HCT116 (cell line): ENCODE measurements at regions not wholly inside any gene's neighbourhood (a gene's known extent, or its start where the extent isn't known, plus 50 kb on each side); places are given as distances from the start of the nearest gene placed in this dataset.

Source experiments
- CEBPB ChIP-seq: IDR thresholded peaks from 2 replicates; pipeline ENCODE4 v1.6.1; 2012; ENCODE audit warnings: low read depth
- EZH2phosphoT487 ChIP-seq: fragments of 200-600 bp; IDR thresholded peaks from 2 replicates; pipeline ENCODE4 v1.6.1; 2018; ENCODE audit warnings: antibody characterized with exemption, borderline replicate concordance
- POLR2A ChIP-seq: IDR thresholded peaks from 2 replicates; pipeline ENCODE4 v1.7.0; 2011; ENCODE audit warnings: borderline replicate concordance; ENCODE audit not compliant: insufficient read depth, insufficient read length; ENCODE audit errors: extremely low read depth
- POLR2AphosphoS5 ChIP-seq: IDR thresholded peaks from 2 replicates; pipeline ENCODE4 v1.6.1; 2011; ENCODE audit warnings: mild to moderate bottlenecking, low read depth, low read length, moderate library complexity
- TF ChIP-seq, protein P1 (sequence below): IDR thresholded peaks from 2 replicates; pipeline ENCODE4 v1.6.1; 2011; ENCODE audit warnings: mild to moderate bottlenecking, low read length, moderate library complexity; ENCODE audit not compliant: insufficient replicate concordance; ENCODE audit errors: extremely low read depth
- TF ChIP-seq, protein P2 (sequence below), 3 experiments: fragments of 200-600 bp in 1 of 3; sonication (generic) in 1 of 3; IDR thresholded peaks in 2 of 3; conservative IDR thresholded peaks in 1 of 3; 2 replicates each; pipeline ENCODE4 v1.5.1; 2012 to 2017; ENCODE audit warnings: low read depth in 2 of 3, low read length in 2 of 3, antibody characterized with exemption in 1 of 3, borderline replicate concordance in 1 of 3, control low read depth in 1 of 3, mild to moderate bottlenecking in 1 of 3, mixed read lengths in 1 of 3, mixed run types in 1 of 3, moderate library complexity in 1 of 3; ENCODE audit not compliant: insufficient read depth in 1 of 3

DNA sequence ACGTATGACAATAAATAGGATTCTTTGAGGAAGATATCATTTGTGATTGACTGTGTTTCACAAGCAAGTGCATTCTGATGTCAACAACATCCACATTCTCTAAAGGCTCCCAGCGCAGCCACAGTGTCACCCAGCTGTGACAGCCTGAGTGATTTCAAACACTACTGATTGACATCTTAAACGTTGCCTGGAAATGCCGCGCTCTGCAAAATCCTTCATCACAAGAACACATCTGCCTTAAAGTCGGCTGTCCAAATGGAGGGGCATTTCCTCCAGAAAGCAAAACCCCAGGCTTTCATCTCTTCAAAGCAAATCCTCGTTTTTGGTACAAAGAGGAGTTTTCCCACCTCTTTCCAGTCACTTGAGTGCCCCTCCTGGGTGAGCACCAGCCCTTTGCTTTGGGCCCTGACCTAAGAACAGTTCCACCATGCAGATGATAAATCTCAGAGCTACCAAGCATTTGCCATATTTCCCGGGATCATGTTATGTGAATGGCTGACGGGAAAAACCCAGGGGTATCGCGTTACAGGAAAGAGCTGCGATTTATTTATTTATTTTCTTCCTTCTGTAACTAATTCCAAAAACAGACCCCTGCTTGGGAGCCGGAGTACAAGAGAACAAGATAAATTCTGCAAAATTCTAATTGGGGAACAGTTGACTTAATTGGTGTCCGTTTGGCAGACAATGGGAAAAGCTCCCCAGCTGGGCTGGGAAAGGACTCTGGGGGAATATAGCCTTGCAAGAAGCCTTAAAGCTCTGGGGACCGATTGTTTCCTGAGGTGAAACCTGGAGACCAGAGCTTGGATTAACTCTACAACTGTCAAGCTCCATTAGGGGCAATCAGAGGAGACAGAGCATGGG, 703.8 kb upstream of the NR2F2 start:
- TF ChIP-seq, protein P1, sequence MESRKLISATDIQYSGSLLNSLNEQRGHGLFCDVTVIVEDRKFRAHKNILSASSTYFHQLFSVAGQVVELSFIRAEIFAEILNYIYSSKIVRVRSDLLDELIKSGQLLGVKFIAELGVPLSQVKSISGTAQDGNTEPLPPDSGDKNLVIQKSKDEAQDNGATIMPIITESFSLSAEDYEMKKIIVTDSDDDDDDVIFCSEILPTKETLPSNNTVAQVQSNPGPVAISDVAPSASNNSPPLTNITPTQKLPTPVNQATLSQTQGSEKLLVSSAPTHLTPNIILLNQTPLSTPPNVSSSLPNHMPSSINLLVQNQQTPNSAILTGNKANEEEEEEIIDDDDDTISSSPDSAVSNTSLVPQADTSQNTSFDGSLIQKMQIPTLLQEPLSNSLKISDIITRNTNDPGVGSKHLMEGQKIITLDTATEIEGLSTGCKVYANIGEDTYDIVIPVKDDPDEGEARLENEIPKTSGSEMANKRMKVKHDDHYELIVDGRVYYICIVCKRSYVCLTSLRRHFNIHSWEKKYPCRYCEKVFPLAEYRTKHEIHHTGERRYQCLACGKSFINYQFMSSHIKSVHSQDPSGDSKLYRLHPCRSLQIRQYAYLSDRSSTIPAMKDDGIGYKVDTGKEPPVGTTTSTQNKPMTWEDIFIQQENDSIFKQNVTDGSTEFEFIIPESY: no peak
- no peak for TF ChIP-seq CEBPB
- TF ChIP-seq, protein P2, sequence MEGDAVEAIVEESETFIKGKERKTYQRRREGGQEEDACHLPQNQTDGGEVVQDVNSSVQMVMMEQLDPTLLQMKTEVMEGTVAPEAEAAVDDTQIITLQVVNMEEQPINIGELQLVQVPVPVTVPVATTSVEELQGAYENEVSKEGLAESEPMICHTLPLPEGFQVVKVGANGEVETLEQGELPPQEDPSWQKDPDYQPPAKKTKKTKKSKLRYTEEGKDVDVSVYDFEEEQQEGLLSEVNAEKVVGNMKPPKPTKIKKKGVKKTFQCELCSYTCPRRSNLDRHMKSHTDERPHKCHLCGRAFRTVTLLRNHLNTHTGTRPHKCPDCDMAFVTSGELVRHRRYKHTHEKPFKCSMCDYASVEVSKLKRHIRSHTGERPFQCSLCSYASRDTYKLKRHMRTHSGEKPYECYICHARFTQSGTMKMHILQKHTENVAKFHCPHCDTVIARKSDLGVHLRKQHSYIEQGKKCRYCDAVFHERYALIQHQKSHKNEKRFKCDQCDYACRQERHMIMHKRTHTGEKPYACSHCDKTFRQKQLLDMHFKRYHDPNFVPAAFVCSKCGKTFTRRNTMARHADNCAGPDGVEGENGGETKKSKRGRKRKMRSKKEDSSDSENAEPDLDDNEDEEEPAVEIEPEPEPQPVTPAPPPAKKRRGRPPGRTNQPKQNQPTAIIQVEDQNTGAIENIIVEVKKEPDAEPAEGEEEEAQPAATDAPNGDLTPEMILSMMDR (IDR thresholded peaks at IDR 0.05 in 2 of 3, conservative IDR thresholded peaks at IDR 0.05 in 1 of 3; ENCODE audit: borderline replicate concordance in 1 of 3, insufficient read depth in 1 of 3, low read depth in 2 of 3, low read length in 2 of 3): no peak
- TF ChIP-seq EZH2phosphoT487: no peak
- TF ChIP-seq POLR2A: no peak
- no peak for TF ChIP-seq POLR2AphosphoS5
